ENCODE measurements at regions not wholly inside any gene's neighbourhood (a gene's known extent, or its start where the extent isn't known, plus 50 kb on each side); places are given as distances from the start of the nearest gene placed in this dataset.

DNA sequence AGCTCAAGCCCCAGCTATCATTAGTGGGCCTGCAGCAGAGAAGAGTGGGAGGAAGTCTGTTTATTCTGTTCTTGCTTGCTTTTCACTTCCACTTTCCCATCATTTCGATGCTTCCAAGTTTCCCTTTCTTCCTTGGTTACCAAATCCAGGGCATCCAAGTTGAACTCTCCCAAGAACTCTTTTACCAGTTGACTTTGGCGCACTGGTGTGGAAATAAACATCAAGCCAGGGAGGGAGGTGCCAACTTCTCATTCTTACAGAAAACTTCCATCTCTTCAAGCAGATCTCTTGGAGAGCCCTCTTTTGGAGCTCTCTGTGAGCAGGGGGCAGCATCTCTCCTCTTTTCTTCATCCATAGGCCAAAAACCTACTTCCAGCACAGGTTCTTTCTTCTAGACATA lies 85.7 kb upstream of the RGS17 start:
- DNase-seq (ENCODE audit: low spot score) = no peak
- TF ChIP-seq, protein P1, sequence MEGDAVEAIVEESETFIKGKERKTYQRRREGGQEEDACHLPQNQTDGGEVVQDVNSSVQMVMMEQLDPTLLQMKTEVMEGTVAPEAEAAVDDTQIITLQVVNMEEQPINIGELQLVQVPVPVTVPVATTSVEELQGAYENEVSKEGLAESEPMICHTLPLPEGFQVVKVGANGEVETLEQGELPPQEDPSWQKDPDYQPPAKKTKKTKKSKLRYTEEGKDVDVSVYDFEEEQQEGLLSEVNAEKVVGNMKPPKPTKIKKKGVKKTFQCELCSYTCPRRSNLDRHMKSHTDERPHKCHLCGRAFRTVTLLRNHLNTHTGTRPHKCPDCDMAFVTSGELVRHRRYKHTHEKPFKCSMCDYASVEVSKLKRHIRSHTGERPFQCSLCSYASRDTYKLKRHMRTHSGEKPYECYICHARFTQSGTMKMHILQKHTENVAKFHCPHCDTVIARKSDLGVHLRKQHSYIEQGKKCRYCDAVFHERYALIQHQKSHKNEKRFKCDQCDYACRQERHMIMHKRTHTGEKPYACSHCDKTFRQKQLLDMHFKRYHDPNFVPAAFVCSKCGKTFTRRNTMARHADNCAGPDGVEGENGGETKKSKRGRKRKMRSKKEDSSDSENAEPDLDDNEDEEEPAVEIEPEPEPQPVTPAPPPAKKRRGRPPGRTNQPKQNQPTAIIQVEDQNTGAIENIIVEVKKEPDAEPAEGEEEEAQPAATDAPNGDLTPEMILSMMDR (IDR thresholded peaks at IDR 0.05; ENCODE audit: extremely low read depth, missing control alignments) = no peak

DNA sequence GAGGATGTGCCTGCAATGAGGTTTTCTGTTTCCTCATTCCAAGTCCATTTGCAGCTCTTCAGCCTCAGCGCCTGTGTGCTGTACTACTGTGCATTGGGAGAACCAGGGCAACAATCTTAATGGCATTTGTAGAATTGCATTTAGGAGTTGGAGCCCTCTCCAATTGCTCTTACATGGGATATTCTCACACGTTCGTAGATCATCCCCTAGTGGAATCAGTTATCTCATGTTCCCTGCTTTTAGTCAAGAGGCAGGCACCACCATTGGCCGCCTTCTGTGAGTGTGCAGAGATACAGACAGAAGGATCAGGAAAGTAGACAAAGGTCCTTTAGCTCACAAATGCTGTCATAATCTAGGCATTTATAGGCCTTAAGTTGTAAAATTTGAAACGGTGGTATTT lies 84.2 kb upstream of the RGS17 start:
- TF ChIP-seq, protein P1 (IDR thresholded peaks at IDR 0.05; ENCODE audit: extremely low read depth, missing control alignments) = no peak
- no peak for DNase-seq (ENCODE audit: low spot score)

DNA sequence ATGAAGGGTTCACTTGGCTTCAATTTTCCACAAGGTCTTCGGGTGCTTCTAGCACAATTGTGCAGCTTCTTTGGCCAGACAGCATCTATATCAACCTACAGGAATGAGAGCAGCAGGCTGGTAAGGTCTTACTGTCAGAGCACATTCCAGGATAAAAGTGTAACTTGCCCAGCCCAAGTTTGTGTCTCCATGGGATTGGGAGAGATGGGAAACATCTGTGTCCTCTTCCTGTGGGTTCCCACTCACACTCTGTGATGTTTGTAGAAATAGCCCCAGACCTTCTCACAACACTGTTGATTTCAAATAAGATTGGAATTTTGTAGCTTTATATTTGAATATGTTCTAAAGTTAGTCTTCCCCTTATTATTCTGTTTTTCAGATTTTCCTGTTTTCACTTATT lies 83.4 kb upstream of the RGS17 start:
- no peak for DNase-seq (ENCODE audit: low spot score)
- TF ChIP-seq, protein P1 (IDR thresholded peaks at IDR 0.05; ENCODE audit: extremely low read depth, missing control alignments) = no peak

DNA sequence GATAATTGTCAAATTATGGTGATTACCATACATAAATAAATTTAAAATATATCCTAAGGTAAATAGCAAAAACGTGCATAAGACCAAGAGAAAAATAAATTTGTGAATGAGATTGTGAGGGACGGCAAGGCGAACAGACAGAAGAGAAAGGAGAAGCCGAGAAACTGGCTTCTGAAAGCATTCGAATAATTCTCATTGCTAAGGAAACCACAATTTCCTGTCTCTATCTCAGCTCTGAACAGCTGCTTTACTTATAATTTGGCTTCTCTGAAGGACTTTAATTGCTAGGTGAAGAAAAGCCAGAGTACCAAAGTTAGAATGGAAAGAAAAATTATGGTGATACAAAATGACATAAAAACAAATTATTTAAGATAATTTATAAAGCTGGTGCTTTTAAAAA lies 79.0 kb upstream of the RGS17 start:
- peak; percentile 30 for DNase-seq (ENCODE audit: low spot score)
- TF ChIP-seq, protein P1 (IDR thresholded peaks at IDR 0.05; ENCODE audit: extremely low read depth, missing control alignments) = no peak

DNA sequence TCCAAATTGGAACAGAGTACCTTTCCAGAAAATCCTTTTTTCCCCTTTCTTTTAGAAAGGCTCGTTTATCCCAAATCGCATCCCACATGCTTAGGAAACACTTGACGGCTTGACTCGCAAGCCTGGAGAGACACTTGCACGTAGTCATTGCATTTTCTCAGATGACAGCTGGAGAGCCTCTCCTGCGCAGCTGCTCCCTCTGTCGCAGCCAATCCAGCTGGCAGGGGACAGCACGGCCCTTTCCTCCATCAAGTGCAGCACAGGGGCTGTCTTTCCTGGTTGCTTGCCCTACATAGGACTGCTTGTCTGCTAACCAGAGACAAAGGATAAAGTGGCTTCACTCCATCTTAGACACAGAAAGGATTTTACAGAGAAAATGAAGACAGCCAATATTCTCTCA lies 77.6 kb upstream of the RGS17 start:
- DNase-seq (ENCODE audit: low spot score) = no peak
- TF ChIP-seq, protein P1 (IDR thresholded peaks at IDR 0.05; ENCODE audit: extremely low read depth, missing control alignments) = no peak

DNA sequence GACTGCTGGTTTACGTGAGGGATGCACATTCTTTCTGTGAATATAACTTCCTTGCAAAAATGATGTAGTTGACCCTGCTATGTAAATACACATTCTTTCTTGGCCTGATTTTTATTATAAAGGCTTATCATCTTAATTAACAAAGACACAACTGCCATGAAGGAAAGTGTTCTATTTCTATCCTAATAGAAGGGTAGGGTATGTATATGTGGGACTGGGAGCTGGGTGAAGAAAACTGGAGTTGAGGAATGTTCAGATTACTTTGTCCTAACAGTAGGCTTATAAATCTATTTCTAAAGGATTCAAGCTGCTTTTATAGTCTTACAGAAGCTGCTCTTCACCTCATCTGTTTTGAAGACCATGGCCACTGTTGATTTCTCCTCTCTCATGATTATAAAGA lies 76.5 kb upstream of the RGS17 start:
- TF ChIP-seq, protein P1 (IDR thresholded peaks at IDR 0.05; ENCODE audit: extremely low read depth, missing control alignments) = no peak
- DNase-seq (ENCODE audit: low spot score) = no peak

DNA sequence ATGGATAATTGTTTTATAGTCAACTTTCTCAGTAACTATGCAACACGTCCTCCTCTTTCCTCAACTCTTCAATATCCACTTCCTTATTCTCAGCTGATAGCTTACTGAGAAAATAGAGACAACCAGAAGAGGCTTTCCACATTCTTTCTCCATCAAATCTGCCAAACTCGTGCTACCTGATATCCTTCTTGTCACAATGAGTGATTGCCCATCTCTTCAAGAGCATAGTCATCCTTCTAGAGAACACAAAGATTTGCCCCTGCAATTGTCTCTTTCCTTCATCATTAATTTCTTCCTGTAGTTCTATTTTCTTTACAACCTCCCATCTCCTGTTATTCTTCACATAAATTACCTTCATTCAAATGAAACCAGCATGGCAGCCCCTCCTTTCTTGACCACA lies 75.9 kb upstream of the RGS17 start:
- TF ChIP-seq, protein P1 (IDR thresholded peaks at IDR 0.05; ENCODE audit: extremely low read depth, missing control alignments) = no peak
- DNase-seq (ENCODE audit: low spot score) = no peak

Measured in GM20000 (cell line).